Testis (tissue), 2 donors: ENCODE measurements at regions not wholly inside any gene's neighbourhood (a gene's known extent, or its start where the extent isn't known, plus 50 kb on each side); places are given as distances from the start of the nearest gene placed in this dataset.

Experiments
- POLR2A ChIP-seq: fragments of 450-650 bp; IDR thresholded peaks from one replicate; pipeline ENCODE4 v1.6.1; 2017; ENCODE audit warnings: antibody characterized with exemption, mild to moderate bottlenecking, moderate library complexity
- TF ChIP-seq, protein P1 (sequence below), 3 experiments: fragments of 450-650 bp in 2 of 3; fragments of 200-600 bp in 1 of 3; sonication (generic) in 1 of 3; IDR thresholded peaks; one replicate each; pipeline ENCODE4 v1.5.1; 2016 to 2019; ENCODE audit warnings: antibody characterized with exemption in 3 of 3, mild to moderate bottlenecking in 2 of 3, moderate library complexity in 1 of 3

GRCh38 chr17:79468183-79468944 is 142.5 kb downstream of the RBFOX3 start:
- TF ChIP-seq POLR2A = no peak
- TF ChIP-seq, protein P1, sequence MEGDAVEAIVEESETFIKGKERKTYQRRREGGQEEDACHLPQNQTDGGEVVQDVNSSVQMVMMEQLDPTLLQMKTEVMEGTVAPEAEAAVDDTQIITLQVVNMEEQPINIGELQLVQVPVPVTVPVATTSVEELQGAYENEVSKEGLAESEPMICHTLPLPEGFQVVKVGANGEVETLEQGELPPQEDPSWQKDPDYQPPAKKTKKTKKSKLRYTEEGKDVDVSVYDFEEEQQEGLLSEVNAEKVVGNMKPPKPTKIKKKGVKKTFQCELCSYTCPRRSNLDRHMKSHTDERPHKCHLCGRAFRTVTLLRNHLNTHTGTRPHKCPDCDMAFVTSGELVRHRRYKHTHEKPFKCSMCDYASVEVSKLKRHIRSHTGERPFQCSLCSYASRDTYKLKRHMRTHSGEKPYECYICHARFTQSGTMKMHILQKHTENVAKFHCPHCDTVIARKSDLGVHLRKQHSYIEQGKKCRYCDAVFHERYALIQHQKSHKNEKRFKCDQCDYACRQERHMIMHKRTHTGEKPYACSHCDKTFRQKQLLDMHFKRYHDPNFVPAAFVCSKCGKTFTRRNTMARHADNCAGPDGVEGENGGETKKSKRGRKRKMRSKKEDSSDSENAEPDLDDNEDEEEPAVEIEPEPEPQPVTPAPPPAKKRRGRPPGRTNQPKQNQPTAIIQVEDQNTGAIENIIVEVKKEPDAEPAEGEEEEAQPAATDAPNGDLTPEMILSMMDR (IDR thresholded peaks at IDR 0.05) = no peak
